ENCODE measurements at regions not wholly inside any gene's neighbourhood (a gene's known extent, or its start where the extent isn't known, plus 50 kb on each side); places are given as distances from the start of the nearest gene placed in this dataset.

DNA sequence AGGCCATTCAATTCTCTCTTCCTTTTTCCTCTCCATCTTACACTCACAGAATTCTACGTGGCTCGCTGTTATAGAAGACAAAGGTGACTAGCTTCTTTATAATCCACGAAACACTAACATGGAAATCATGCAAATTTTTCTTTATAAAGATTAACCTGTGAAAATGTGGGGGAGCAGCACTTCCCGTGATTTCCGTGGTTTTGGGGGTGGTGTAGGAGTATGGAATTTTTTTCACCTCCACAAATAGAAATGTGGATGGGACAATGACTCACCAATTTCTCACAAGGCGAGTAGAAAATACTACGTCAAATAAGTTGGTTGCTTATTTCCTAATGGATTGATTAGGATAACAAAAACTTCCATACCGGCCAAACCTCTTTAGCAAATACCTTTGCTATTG lies 719.2 kb upstream of the TENM3 start:
- no peak overlapping the region for H3K27ac ChIP-seq (replicated peaks)
- DNase-seq (ENCODE audit: low read depth in 1 of 2, low spot score in 1 of 2) = no peak
- H3K4me3 ChIP-seq (replicated peaks; ENCODE audit: insufficient read depth, low read length) = no peak overlapping the region
- TF ChIP-seq SPI1 (IDR thresholded peaks at IDR 0.05; ENCODE audit: borderline replicate concordance, low read depth) = no peak
- TF ChIP-seq POLR2AphosphoS5 (IDR thresholded peaks at IDR 0.05; ENCODE audit: low read depth) = no peak
- TF ChIP-seq, protein P1, sequence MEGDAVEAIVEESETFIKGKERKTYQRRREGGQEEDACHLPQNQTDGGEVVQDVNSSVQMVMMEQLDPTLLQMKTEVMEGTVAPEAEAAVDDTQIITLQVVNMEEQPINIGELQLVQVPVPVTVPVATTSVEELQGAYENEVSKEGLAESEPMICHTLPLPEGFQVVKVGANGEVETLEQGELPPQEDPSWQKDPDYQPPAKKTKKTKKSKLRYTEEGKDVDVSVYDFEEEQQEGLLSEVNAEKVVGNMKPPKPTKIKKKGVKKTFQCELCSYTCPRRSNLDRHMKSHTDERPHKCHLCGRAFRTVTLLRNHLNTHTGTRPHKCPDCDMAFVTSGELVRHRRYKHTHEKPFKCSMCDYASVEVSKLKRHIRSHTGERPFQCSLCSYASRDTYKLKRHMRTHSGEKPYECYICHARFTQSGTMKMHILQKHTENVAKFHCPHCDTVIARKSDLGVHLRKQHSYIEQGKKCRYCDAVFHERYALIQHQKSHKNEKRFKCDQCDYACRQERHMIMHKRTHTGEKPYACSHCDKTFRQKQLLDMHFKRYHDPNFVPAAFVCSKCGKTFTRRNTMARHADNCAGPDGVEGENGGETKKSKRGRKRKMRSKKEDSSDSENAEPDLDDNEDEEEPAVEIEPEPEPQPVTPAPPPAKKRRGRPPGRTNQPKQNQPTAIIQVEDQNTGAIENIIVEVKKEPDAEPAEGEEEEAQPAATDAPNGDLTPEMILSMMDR (IDR thresholded peaks at IDR 0.05; ENCODE audit: insufficient read depth, low read length) = no peak
- TF ChIP-seq, protein P2, sequence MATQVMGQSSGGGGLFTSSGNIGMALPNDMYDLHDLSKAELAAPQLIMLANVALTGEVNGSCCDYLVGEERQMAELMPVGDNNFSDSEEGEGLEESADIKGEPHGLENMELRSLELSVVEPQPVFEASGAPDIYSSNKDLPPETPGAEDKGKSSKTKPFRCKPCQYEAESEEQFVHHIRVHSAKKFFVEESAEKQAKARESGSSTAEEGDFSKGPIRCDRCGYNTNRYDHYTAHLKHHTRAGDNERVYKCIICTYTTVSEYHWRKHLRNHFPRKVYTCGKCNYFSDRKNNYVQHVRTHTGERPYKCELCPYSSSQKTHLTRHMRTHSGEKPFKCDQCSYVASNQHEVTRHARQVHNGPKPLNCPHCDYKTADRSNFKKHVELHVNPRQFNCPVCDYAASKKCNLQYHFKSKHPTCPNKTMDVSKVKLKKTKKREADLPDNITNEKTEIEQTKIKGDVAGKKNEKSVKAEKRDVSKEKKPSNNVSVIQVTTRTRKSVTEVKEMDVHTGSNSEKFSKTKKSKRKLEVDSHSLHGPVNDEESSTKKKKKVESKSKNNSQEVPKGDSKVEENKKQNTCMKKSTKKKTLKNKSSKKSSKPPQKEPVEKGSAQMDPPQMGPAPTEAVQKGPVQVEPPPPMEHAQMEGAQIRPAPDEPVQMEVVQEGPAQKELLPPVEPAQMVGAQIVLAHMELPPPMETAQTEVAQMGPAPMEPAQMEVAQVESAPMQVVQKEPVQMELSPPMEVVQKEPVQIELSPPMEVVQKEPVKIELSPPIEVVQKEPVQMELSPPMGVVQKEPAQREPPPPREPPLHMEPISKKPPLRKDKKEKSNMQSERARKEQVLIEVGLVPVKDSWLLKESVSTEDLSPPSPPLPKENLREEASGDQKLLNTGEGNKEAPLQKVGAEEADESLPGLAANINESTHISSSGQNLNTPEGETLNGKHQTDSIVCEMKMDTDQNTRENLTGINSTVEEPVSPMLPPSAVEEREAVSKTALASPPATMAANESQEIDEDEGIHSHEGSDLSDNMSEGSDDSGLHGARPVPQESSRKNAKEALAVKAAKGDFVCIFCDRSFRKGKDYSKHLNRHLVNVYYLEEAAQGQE (IDR thresholded peaks at IDR 0.05; ENCODE audit: insufficient replicate concordance, low read depth) = no peak
- TF ChIP-seq GABPA (IDR thresholded peaks at IDR 0.05; ENCODE audit: low read depth) = no peak
- no peaks in the 10 kb centered on the region for H3K27me3 ChIP-seq (ENCODE audit: insufficient read depth, poor library complexity, severe bottlenecking)

DNA sequence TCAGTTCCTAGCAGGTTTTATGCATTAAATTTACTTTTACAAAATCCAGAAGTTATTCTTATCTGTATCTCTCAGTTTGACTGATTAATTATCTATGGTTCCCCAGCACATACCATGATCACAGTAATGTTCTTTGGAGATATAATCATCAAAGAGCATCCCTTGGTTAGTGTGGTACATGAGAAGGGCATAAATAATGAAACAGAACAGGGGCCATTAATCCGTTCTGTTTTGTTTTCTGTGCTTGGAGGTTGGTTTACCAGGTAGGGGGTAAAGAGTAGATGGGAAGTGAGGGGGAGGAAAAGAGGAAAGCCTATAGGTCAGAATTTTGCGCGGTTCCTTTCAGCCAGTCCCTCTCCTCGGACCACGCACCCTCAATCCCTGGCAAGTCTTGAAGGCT lies 718.7 kb upstream of the TENM3 start:
- TF ChIP-seq, protein P2 (IDR thresholded peaks at IDR 0.05; ENCODE audit: insufficient replicate concordance, low read depth) = no peak
- TF ChIP-seq, protein P1 (IDR thresholded peaks at IDR 0.05; ENCODE audit: insufficient read depth, low read length) = no peak
- no peak for TF ChIP-seq POLR2AphosphoS5 (IDR thresholded peaks at IDR 0.05; ENCODE audit: low read depth)
- TF ChIP-seq SPI1 (IDR thresholded peaks at IDR 0.05; ENCODE audit: borderline replicate concordance, low read depth) = no peak
- TF ChIP-seq GABPA (IDR thresholded peaks at IDR 0.05; ENCODE audit: low read depth) = no peak
- no peak for DNase-seq (ENCODE audit: low read depth in 1 of 2, low spot score in 1 of 2)
- Histone ChIP-seq H3K27me3 (ENCODE audit: insufficient read depth, poor library complexity, severe bottlenecking) (no peaks in the 10 kb centered on the region), H3K27ac (replicated peaks) (no peak overlapping the region), H3K4me3 (replicated peaks; ENCODE audit: insufficient read depth, low read length) (no peak overlapping the region)

DNA sequence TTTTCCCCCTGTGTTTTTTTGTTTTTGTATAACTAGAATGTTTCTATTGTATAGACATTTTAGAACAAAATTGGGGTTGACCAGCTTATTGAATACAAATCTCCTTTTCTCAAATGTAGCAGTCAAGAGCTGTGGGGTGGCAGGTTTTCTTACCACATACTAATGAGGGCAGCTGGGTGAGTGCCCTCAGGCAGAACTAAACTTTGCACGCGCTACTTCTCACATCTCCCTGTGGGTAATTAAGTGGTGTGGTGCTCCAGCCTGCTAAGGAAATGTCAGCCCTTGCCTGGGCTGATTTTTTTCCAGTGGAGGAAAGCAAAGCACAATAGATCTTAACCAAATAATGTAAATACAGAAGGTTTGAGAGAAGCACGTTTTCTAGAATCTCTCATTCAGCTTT lies 717.6 kb upstream of the TENM3 start:
- no peaks in the 10 kb centered on the region for H3K27me3 ChIP-seq (ENCODE audit: insufficient read depth, poor library complexity, severe bottlenecking)
- no peak overlapping the region for H3K4me3 ChIP-seq (replicated peaks; ENCODE audit: insufficient read depth, low read length)
- no peak overlapping the region for H3K27ac ChIP-seq (replicated peaks)
- TF ChIP-seq POLR2AphosphoS5 (IDR thresholded peaks at IDR 0.05; ENCODE audit: low read depth) (no peak), GABPA (IDR thresholded peaks at IDR 0.05; ENCODE audit: low read depth) (no peak), SPI1 (IDR thresholded peaks at IDR 0.05; ENCODE audit: borderline replicate concordance, low read depth) (no peak)
- TF ChIP-seq, protein P2 (IDR thresholded peaks at IDR 0.05; ENCODE audit: insufficient replicate concordance, low read depth) = no peak
- TF ChIP-seq, protein P1 (IDR thresholded peaks at IDR 0.05; ENCODE audit: insufficient read depth, low read length) = no peak
- DNase-seq (ENCODE audit: low read depth in 1 of 2, low spot score in 1 of 2) = no peak

Measured in HL-60 (cell line).